GM18858 (cell line): ENCODE measurements at regions not wholly inside any gene's neighbourhood (a gene's known extent, or its start where the extent isn't known, plus 50 kb on each side); places are given as distances from the start of the nearest gene placed in this dataset.

ENCODE experiments used
- ATAC-seq: cut with Tn5 transposase; IDR thresholded peaks from one replicate; pipeline ENCODE4 v1.9.1; 2021; ENCODE audit not compliant: unreplicated experiment

DNA sequence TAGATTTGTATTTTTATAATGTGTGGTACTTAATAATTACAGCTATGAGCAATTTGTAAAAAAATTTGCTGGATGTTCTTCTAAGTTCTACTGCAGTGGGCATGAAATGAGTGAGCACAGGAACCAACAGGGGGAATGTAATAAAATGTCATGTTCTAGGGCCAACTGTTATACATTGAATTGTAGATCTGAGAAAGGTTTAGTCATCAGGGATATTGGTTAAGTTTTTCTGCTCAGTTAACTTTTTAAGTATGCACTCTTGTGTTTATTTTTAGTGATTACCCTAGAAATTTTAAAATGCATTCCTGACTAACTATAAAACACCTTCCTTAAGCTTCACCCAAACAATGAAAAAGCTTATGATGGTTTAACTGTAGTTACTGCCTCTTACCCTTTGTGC is 101.8 kb downstream of the CAND1 start:
- ATAC-seq = no peak

DNA sequence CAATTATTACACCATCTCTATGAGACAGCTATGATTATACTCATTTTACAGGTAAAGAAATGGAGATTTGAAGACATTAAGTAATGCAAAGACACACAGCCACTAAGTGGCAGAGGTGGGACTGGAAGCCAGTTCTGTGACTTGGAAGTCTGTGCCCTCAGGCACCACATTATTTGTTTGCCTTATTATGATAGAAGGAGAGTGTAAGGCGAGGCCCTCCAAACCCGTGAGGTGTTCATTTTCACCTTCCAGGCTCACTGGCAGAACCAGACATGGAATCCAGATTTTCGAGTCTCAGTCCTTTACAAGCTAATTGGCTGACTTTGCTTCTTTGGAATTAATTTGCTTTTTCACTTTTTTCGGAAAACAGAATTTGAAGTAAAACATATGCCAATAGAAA is 107.9 kb downstream of the CAND1 start:
- ATAC-seq = no peak

DNA sequence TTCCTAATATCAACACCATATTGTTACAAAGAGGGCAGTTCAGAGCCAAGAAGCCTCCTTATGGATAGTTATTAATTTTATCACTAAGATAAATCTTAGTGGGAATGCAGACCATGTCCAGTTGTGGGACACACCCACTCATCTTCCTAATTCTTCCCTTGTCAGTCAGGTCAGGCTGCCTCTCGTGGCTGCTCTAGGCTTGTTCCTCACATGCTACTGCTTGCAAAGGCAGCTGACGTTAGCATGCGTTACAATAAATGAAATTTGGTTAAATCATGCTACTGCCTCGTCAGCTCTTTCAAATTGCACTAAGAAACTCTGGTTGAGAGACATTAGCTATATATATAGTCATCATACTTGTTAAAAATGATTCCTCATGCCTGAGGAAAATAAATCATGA is 108.4 kb downstream of the CAND1 start:
- ATAC-seq = no peak

GRCh38 chr12:67382241-67382871 is 113.2 kb downstream of the CAND1 start:
- no peak for ATAC-seq

DNA sequence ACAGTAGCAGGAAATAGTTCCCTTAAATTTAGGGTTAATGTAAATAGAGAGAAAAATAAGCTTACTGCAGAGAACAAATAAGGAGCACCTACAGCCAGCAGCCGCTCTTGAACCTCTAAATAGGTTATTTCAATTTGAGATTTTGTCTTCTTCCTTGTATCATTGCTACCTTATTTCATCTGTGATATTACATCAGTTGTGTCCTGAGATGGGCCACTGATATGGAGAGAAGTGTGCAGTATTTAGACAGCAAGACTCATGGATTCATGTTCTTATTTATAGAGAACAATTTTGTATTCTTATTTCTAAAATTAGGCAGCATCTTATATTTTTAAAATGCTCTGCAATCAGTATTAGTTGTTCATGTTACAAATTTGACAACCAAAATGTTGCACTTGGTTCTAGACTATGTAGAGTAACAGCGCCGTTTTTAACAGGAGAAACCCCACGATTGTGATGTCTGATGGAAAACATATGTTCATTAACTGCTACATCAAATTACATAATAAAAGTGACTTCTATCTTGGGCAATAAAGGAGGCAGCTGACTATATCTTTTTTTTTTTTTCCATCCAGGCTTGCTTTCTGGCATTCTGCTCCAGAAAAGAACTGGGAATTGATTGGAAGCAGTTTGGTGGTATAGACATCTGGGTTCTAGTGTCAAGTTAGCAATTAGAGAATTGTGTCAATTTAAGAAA is 117.9 kb downstream of the CAND1 start:
- ATAC-seq = no peak

DNA sequence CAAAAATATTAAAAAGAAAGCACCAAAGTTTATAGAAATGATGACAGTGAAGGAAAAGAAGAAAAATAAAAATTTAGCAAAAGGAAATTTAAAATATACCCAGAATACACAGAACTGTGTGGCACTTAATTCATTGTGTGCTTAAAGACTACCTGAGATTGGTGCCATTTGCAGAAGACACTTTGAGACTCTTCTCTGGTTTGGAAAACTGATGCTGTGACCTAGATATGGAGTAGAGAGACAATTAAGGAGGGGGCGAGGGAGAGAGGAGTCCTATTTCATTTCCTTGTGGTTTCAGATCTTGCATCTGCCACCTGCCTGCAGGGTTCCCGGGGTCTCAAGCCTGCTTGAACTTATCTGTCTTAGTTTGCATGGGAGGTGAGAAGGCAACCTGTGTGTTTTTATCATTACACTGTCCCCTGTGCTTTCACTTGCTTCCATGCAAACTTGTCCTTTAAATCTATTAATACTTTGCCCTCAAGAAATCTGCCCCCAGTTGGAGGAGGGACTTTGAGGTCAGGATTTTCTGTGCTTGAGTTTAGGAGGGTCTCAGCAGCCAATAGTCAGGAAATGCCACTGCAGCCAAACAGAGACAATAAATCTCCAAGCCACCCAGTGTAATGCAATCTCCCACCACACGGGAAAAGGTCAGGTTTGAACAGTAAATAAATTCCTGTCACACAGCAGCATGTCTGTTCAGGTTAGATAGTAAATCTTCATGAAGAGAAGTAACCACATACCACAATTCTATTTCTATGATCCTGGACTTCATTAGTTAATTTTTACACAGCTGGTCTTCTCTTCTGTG is 119.4 kb downstream of the CAND1 start:
- ATAC-seq = no peak

GRCh38 chr12:67390273-67390672 is 121.1 kb downstream of the CAND1 start:
- ATAC-seq = no peak

GRCh38 chr12:67391034-67391433 is 121.9 kb downstream of the CAND1 start:
- no peak for ATAC-seq

GRCh38 chr12:67391656-67392055 is 122.5 kb downstream of the CAND1 start:
- ATAC-seq = no peak

DNA sequence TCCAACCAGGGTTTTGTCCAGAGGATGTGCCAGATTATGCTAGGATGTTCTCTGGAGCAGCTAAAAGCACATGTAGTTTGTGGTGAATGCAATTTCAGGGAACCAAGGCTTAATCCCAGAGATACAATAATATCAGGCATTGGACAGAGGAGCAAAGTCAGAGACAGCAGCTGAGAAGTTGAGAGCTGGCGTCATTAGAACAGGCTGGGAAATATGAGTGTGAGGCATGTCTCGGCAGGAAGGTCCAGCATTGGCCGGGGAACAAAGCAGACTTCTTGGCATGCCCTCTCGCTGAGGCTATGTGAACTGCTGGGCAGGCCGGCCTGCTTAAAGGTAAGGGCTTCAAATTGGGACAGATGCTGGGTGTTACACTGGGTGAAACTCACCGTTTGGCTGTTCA is 125.4 kb downstream of the CAND1 start:
- no peak for ATAC-seq

DNA sequence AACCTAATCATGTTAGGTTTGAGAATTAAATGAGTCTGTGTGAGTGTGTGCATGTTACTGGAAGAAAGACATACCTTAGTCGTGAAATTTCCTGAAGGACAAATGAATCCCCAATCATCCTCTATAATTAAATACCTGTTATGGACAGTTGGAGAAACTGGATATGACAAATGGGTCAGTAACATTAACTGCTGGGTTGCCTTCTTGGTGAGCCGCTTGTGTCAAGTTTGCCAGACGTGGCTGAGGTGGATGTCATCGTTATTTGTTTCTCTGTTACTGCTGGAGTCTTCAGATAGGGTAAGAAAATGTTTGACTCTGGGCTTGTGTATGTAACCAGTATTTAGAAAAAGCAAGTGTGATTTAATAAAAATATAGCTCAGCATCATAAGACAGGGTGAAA is 131.6 kb downstream of the CAND1 start:
- no peak for ATAC-seq

DNA sequence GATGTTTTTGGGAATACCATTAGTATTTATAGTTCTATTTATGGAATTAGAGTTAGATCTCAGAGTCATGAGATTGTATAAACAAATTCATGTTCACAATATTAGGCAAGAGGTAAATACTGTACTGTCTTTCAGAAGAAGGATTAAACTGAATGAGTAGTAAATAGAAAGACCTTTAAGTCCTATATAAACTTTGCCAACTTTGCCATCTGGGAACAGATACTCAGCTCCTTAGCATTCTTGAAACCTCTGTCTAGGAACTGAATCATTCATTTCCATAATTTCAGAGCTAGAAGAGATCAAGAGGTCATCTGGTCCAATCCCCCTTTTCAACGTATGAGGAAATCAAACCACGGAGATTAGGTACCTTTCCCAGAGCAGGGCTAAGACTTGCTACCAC is 141.1 kb downstream of the CAND1 start:
- no peak for ATAC-seq

GRCh38 chr12:67410667-67411067 is 141.5 kb downstream of the CAND1 start:
- no peak for ATAC-seq

- no peak for ATAC-seq
Measured at GRCh38 chr12:67411562-67411961, 142.4 kb downstream of the CAND1 start.

DNA sequence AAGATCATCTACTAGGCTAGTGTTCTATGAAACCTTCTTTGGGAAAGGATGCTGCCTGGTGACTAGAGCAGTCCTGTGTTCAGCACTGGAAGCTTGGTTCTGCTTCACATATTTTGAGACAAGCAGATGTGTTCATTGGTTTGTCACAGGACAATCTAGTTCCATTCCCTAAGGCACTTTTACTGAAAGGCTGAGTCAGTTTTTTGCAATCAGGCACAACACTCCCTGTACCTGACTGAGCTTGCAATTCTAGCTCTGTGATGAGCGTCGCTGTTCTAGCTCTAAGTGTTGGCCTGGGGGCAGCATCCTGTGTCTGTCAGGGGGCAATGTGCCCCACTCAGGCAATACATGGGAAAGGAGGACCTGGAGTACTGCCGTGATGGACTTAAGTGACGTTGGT is 144.4 kb downstream of the CAND1 start:
- no peak for ATAC-seq

DNA sequence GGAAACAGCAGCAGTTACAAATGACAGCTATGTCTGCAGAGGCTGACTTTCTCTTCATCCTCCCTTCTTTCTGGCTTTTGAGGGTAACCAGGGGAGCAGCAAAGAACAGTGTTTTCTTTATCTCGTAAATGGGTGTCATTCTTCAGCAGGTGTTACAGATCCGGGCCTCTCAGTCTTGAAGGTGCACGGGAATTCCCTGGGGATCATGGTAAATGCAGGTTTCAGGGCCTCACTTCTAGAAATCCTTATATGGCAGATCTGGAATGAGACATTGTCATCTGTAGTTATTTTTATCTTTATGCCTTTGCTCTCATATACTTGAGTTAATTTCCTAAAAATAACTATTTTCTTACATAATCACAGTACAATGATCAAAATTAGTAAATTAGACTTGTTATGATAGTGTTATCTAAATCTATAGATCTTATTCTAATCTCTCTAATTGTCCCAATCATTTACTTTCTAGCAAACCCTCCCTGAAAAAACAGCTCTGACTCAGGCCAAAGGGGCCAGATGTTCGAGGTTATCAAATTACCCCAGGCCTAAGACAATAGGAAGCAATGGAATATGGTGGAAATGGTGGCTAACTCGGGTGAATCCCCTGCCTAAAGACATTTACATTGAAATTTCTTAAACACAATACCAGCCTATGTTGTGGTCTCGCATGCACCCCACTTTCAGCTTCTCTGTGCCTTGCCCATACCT is 145.0 kb downstream of the CAND1 start:
- ATAC-seq = no peak

GRCh38 chr12:67415473-67415872 is 146.3 kb downstream of the CAND1 start:
- ATAC-seq = no peak

DNA sequence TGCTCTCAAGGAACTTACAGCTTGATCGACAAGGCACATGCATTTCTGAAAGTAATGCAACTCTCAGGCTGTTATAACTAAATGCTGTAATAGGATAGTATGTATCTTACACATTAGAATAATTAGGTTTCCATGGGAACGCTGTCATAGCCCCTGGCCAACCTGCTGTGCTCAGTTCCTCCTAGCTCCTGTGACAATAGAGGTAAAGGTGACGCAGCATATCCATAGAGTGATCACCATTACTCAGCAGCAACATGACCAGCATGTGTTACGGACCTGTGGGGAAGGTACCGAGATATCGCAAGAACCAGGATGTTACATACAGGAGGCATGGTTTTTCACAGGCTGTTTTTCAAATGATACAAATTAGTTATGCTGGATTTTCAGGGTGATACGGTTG is 150.7 kb downstream of the CAND1 start:
- no peak for ATAC-seq

- no peak for ATAC-seq
Measured at GRCh38 chr12:67420506-67420905, 151.3 kb downstream of the CAND1 start.

DNA sequence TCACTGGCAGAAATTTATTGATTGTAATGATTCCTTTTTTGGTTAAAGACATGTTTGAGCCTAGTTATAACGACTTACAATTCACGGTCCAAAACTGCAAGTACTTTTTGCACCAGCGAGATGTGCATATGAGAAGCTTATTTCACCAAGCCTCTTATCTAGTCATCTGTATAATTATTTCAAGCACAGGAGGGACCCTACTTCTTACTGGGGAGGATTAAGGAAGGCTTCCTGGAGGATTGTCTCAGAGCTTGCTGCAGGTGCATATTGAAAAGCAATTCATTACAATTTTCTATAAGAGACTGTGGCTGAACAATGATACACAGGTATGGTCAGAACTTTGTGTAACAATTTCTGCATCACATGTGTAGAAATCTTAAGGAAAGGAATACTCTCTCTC is 152.9 kb downstream of the CAND1 start:
- ATAC-seq = no peak

GRCh38 chr12:67424784-67425183 is 155.6 kb downstream of the CAND1 start:
- no peak for ATAC-seq

- ATAC-seq = no peak
Measured at GRCh38 chr12:67425394-67425793, 156.2 kb downstream of the CAND1 start.
